NCI-H1694 treated with DMSO at 0.1 percent for 48 hours (cell line): ENCODE measurements at regions not wholly inside any gene's neighbourhood (a gene's known extent, or its start where the extent isn't known, plus 50 kb on each side); places are given as distances from the start of the nearest gene placed in this dataset.
"Not testable (repeated sequence)": the region's sequence is repeated elsewhere in the genome, so short reads cannot be mapped to it uniquely, and the experiment has no call there.

Experiments used
- DNase-seq: peaks from one replicate; lab custom pipeline; 2025; lab: John Stamatoyannopoulos, UW

- not testable (repeated sequence) for DNase-seq
These were observed 62.7 kb upstream of the EZR start for GRCh38 chr6:158881884-158882283.

DNA sequence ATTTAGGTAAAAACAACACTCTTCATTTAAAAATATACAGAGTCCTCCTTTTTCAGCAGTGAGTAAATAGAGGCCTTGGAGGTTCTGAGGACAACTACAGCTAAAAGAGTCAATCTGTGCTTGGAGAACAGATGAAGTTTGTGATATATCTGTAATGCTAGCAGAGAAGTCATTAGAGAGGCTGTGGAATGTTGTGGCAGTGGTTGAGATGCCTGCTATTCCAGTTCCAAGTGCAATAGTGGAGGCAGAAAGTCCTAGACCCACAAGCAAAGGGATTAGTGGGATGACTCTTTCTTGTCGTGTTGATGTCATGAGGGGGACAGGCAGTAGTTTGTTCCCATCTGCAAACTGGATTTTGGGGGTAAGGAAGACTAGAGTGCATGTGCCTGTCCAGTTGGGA lies 62.1 kb upstream of the EZR start:
- not testable (repeated sequence) for DNase-seq

- DNase-seq = no peak
These were observed 60.0 kb upstream of the EZR start for GRCh38 chr6:158879180-158879579.

- no peak for DNase-seq
These were observed 58.5 kb upstream of the EZR start for GRCh38 chr6:158877716-158878115.

DNA sequence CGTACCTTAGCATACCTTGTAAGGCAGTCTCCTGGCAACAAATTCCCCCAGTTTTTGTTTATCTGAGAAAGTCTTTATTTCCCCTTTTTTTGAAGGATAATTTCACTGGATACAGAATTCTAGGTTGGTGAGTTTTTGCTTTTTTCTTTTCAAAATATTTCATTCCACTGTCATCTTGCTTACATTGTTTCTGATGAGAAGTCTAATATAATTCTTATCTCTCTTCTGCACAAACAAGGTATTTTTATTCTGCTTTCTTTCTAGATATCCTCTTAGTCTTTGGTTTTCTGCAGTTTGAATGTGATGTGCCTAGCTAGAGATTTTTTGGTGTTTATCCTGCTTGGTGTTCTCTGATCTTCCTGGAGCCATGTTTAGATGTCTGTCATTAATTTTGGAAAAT lies 57.7 kb upstream of the EZR start:
- no peak for DNase-seq

DNA sequence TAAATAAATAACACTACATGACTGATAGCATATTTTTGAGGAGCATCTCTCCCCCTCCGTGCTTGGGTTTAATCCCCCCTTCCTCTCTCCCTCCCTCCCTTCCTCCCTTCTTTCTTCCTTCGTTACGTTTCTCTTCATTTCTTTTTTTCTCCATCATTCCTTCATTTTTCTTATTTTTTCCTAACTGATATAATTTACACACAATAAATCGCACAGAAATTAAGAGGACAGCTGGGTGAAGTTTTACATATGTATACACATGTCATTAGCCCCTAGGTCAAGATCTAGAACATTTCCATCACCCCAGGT lies 51.4 kb upstream of the EZR start:
- no peak for DNase-seq

GRCh38 chr6:158869826-158870648 lies 50.9 kb upstream of the EZR start:
- DNase-seq = no peak

DNA sequence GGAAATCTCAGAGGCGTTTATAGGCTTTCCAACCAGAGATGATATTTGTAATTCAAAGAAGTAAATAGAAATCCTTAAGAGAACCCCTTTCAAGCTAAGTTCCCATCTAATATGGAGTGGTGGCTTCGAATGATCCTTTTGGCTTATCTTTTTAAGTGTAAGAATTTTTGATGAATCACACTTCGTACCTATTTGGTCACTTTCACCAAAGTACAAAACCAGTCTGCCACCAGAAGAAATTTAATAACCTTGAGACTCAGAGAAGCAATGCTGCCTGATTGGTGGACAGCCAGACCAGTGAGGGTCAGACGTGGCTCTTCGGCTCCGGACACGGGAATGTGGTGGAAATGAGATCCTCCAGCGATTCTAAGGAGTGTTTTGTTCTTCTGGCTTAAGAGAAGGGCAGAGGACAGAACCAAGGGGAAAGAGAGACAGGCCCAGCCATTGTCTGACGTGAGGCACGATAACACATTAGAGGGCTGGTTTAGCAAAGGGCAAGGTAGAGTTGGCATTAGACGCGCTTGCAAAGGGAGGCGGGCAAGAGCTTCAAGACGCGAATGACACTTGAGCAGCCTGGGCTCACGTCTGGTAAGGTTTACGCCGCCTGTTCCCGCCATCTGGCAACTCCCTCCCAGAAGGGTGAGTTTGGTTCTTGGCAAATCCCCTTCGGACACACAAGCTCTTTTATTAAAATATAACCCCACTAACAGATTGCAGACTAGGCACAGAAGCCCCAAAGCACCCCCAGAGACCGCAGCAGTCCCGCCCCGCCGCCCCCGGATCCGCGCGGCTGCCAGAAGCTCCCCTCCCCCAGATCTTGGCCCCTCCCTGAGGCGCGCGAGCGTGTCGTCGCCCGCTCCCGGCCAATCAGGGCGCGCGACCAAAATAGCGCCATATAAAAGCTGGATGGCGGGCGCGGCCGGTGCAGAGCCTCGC lies 50.0 kb upstream of the EZR start:
- peak; percentile 81 for DNase-seq
